Right kidney (tissue), 1 donor: ENCODE measurements at regions not wholly inside any gene's neighbourhood (a gene's known extent, or its start where the extent isn't known, plus 50 kb on each side); places are given as distances from the start of the nearest gene placed in this dataset.
"Not testable (repeated sequence)": the region's sequence is repeated elsewhere in the genome, so short reads cannot be mapped to it uniquely, and the experiment has no call there.

ENCODE experiments used
- DNase-seq: peaks from one replicate; pipeline ENCODE4 v3.0.0-alpha.2; 2016

DNA sequence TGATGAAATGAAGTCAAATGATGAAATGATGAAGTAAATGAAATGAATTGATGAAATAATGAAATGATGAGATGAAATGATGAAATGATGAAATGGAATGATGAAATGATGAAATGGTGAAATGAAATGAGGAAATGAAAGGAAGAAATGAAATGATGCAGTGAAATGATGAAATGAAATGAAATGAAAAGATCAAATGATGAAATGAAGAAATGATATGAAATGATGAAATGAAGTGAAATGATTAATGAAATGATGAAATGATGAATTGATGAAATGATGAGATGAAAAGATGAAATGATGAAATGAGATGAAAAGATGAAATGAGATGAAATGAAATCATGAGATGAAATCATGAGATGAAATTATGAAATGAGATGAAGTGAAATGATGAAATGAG, 139.2 kb upstream of the ERV3-1 start:
- DNase-seq: not testable (repeated sequence)

DNA sequence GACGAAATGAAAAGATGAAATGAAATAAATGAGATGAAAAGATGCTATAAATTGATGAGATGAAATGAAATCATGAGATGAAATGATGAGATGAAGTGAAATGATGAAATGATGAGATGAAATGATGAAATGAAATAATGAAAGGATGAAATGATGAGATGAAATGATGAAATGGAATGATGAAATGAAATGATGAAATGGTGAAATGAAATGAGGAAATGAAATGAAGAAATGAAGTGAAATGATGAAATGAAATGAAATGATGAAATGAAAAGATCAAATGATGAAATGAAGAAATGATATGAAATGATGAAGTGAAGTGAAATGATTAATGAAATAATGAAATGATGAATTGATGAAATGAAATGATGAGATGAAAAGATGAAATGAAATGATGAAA, 138.5 kb upstream of the ERV3-1 start:
- DNase-seq: not testable (repeated sequence)

DNA sequence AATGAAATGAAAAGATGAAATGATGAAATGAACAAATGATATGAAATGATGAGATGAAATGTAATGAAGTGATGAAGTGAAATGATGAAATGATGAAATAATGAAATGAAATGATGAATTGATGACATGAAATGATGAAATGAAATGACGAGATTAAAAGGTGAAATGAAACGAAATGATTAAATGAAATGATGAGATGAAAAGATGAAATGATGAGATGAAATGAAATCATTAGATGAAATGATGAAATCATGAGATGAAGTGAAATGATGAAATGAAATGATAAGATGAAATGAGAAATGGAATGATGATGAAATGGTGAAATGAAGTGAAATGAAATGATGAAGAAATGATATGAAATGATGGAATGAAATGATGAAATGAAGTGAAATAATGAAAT, 138.1 kb upstream of the ERV3-1 start:
- not testable (repeated sequence) for DNase-seq

DNA sequence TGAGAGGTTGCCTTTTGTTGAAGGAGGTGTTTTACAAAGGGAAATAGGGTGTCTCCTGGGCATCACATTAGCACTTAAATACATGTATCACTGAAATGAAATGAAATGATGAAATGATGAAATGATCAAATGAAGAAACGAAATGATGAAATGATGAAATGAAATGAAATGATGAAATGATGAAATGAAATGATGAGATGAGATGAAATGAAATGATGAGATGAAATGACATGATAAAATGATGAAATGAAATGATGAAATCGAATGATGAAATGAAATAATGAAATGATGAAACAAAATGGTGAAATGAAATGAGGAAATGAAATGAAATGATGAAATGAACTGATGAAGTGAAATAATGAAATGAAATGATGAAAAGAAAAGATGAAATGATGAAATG, 137.6 kb upstream of the ERV3-1 start:
- DNase-seq: not testable (repeated sequence)

DNA sequence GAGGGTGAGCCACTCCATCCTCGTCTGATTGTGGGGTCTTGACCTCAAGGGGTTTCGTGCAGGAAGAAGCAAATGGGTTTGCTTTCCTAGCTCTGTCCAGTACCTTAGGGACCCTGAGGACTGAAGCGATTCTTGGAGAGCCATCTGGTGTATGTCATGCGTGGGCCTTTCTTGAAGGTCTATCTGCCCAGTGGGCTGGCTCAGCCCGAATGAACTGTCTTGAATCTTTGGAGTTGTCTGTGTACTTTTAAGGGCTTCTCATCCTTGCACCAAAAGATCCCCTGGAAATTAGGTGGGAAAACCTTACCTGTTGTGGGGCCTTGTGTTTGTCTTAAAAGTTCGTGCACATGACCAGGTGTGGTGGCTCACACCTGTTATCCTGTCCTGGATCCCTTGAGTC, 135.4 kb upstream of the ERV3-1 start:
- not testable (repeated sequence) for DNase-seq

DNA sequence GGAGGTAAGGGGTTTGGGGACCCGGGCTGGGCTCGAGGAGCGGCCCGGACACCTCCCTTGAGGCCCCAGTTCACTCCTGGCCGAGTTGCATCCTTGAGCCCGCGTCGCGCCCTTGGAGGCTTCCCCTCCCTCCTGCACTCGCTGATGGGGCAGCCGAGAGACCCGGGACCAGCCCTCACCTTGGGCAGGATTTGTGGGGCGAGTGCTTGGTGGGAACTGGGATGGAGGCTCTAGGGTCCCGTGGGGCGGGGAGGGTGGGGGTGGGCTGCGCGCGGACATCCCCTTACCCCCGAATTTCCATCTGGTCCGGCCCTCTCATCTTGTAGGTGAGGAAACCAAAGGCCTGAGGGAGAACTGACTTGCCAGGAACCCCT, 134.9 kb upstream of the ERV3-1 start:
- not testable (repeated sequence) for DNase-seq

DNA sequence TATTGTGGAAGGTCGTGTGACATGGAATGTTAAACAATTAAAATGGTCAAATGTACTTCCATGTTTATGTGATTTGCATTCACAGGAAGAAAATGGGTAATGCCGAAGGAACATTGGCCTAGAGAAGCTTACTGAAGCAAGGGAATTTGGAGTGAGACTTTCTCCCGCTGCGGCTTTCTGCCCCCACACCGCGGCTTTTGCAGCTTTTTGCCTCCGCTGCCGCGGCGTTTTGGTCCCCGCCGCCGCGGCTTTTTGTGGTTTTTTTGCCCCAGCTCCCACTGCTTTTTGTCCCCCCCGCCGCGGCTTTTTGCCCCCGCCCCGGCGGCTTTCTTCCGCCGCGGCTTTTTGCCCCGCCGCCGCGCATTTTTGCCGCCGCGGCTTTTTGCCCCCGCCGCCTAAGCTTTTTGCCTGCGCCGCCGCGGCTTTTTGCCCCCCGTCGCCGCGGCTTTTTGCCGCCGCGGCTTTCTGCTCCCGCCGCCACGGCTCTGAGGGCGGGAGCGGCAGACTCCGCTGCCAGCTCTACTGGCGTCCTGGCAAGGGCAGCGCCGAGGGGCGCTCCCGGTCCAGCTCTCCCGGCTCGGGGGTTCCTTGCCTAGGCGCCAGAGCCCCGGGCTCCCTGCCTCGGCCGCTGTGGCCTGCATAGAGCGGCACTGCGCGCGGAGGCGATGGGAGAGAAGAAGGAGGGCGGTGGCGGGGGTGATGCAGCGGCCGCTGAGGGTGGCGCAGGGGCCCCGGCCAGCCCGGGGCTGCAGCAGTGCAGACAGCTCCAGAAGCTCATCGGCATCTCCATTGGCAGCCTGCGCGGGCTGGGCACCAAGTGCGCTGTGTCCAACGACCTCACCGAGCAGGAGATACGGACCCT, 134.3 kb upstream of the ERV3-1 start:
- not testable (repeated sequence) for DNase-seq

DNA sequence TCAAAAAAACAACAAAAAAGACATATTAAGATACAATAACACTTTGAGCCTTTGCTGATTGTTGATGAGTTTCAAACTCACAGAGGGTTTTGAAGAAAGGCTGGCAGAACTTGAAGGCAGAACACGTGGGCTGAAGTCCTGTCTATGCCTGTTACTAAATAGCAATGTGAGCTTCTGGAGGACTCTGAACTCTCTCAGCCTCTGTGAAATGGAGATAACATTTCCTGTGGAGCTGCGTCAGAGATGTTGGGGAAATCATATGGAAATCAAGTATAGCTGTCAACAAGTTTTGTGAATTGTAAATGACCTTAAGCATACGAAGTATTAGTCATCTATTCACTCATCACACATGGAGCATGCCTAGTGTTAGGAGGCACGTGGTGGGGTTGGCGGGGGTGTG, 130.4 kb upstream of the ERV3-1 start:
- DNase-seq: not testable (repeated sequence)

DNA sequence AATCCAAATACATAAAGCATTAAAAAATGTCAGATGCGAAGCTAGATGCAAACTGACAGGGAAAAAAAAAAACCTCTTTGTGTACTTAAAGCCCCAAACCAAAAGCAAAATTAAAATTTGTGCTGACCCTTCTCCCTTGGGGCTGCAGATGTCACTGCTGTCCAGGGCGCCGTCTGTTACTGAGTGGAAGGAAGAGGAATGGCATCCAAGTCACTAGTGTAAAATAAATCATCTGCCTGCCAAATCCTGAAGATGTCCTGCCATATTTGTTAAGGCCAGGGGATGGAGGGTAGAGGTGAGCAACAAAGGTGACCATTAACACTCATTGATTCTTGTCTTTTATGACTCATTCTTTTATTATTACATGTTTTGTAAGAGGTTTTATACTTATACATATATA, 126.6 kb upstream of the ERV3-1 start:
- not testable (repeated sequence) for DNase-seq

DNA sequence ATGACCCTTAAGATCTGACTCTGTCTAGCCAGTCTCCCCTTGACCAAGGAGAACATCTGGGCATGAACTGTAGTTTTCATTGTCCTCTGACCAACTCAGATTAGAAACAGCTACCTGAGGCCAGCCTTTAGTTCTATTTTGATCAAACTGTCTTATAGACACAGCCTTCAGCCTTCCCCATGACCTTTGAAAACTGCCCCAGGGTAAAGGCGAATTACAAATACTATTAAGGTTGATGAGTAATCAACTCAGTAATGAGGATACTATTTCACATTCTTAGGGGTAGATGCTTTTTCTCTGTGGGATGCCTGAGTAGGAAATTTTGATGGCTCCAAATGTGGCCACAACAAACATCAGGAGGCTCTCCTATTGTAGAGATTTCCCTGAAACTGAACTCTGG, 125.8 kb upstream of the ERV3-1 start:
- DNase-seq: not testable (repeated sequence)

DNA sequence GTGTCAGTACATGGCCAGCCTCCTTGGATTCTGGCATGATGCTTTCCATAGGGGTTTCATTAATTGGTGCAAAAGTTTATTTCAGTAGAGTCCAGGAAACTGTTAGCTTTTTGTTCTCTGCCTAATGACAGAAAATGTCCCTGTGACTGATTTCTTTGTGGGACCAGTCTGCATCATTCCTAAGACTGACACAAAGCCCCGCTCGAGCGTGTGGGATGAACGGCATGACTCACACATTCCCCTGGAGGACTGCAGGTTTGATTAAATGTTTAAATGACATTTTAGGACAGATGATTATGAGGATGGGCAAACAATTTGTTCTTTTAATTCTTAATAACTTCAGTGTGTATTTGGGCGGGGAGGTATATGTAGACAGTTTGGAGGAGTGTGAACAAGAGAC, 120.9 kb upstream of the ERV3-1 start:
- not testable (repeated sequence) for DNase-seq

DNA sequence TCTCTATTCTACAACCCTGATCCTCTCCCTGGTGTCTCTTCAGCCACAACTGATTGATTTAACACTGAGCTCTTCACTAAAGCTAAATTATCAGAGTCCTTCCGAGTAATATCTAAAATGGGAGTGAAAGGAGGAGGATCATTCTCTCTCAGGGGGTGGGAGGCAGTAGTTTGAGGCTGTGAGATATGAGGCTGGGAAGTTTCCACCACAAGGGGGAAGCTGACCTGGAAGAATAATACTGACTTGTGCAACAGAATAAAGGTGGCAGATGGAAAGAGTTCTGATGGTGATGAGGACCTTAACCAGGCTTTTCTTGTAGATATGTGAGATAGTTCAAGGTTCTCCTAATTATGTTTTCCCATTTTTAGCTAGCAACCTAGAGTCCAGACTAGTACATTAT, 118.1 kb upstream of the ERV3-1 start:
- not testable (repeated sequence) for DNase-seq

DNA sequence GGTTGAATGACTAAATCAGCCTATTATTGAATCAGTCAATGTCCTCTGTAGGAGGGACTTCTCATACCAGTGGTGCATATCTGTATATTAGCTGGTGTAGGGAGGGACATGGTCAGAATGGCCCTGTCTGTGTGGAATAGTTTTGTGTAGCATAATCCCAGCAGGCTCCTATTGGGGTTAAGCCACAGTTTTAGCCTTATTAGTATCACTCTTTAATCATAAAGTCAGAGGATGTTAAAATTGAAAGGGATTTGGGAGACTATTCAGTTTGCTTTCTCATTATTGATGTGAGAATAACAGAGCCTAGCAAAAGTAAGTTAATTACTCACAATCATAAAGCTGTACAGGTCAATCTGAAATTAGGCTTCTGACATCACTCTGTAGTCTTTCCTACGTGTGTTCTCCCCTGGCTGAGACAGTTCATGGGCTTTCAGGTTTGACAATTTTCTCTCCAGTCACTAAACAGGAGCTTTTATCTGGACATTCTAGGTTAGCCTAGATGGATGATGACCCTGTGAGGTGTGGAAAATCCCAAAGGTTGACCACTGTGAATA, 99.2 kb upstream of the ERV3-1 start:
- not testable (repeated sequence) for DNase-seq

DNA sequence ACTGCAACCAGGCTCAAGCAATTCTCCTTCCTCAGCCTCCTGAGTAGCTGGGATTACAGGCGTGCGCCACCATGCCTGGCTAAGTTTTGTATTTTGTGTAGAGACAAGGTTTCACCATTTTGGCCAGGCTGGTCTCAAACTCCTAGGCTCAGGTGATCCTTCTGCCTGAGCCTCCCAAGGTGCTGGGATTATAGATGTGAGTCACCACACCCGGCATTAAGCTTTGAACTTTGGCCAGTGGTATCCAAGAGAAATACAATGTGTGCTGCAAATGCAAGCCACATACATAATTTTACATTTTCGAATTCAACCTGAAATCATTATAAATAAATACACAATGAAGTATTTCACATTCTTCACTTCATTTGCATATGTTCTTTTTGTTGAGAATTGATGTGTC, 94.0 kb upstream of the ERV3-1 start:
- not testable (repeated sequence) for DNase-seq

DNA sequence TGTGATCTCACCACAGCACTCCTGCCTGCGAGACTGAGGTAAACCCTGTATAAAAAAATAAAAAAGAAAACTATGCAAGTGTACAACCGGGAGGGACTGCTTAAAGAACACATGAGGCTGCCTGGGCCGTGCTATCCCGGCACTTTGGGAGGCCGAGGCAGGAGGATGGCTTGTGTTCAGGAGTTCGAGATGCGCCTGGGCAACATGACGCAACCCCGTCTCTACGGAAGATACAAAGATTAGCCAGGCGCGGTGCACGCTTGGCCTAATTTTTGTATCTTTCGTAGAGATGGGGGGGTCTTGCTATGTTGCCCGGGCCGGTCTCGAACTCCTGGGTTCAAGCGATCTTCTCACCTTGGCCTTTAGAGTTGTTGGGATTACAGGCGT, 75.2 kb upstream of the ERV3-1 start:
- not testable (repeated sequence) for DNase-seq

DNA sequence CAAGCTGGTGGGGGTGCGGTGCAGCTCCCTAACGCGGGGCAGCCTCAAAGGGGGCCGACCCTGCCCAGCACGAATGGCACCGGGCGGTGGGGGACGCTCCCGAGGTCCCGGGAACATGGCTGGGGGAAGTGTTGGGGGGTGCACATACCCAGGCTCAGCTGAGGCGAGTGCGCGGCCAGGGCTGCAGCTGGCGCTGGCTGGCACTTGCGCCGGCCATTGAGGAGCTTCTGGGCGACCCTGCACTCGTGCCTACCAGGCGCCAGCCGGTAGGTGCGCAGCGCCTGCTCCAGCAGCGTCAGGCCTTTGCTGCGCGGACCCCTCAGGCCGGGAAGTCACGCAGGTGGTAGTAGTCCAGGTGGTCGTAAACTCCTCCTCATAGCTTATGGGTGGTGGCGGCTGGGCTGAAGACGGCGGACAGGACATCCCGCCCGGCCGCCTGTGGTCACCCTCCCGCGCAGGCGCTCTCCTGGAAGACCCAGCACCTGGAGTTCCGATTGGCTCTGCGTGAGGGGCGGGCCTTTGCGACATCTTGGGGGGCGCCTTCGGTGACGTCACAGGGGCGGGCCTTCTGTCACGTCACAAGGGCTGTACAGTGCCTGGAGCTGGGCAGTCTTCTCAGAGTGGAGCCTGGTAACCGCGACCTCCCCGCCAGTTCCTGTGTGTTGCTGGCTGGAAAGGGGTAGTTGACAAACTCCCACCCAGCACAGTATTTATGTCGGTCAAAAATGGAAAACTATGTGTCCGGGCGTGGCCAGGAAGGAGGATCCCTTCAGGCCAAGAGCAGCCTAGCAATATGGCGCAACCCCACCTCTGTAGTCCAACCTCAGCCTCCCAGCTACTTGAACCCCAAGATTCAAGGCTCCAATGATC, 74.5 kb upstream of the ERV3-1 start:
- peak; percentile 87 for DNase-seq

DNA sequence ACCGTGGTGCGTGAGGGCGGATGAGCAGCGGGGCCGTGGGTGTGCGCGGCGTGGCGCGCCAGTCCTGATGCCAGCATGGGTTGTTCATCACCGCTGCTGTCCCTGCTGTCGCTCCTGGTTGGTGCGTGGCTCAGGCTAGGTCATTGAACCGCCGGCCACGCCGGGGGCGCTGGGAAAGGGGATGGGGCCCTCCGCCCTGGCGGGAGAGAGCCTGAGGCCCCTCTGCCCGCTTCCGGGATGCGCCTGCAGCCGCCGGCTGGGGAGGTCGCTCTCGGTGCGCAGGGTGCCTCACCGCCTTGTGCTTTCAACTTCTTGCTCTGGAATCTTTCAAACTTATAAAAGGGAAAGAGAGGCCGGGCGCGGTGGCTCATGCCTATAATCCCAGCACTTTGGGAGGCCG, 68.5 kb upstream of the ERV3-1 start:
- DNase-seq: not testable (repeated sequence)

DNA sequence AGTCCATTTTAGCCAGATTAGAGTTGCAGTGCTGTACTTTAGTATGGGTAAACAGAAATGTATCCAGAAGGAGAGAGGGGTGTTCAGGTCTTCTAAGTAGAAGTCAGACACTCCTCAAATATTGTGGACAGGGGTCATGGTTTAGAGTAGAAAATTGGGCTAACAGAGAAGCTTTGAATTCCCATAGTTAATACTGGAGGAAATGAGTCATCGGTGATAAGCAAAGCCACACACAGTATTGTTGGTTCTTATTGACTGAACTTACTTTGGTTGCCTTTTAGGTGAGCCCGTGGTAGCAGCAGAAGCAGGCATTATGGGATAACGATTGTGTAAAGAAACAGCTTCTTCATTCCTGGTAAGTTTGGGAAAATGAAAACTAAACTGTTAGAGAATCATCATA, 66.7 kb upstream of the ERV3-1 start:
- DNase-seq: not testable (repeated sequence)

DNA sequence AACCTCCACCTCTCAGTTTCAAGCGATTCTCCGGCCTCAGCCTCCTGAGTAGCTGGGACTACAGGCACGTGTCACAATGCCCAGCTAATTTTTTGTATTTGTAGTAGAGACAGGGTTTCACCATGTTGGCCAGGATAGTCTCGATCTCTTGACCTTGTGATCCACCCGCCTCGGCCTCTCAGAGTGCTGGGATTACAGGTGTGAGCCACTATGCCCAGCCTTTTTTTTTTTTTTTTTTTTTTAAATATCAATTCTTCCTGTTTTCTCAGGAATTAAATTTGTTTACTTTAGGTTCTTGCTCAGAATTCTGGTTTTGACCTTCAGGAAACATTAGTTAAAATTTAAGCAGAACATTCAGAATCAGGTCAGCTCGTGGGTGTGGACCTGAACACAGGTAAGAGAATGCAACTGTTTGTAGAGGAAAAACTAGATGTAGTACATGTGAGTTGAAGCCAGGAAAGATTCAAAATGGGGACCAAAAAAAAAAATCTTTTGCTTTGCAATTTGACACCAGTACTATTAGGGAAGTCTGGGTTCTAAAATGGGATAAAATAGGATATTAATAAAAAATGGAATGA, 65.5 kb upstream of the ERV3-1 start:
- DNase-seq: not testable (repeated sequence)

DNA sequence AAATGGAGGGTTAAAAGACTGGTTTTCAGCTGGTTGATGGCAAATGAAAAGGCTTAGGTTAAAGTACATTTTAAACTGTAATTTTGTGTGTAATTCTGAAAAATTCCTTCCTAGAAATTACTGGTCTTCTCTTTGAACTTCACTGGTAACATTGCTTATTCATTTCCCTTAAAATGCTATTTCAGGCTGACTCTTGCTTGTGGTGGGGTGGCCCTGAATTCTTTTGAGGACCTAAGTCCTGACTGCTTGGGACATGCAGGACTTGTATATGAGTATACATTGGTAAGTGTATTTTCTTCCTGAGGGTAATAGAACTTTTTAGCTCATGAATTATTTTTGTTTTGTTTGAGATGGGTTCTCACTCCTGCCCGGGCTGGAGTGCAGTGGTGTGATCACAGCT, 63.0 kb upstream of the ERV3-1 start:
- not testable (repeated sequence) for DNase-seq

DNA sequence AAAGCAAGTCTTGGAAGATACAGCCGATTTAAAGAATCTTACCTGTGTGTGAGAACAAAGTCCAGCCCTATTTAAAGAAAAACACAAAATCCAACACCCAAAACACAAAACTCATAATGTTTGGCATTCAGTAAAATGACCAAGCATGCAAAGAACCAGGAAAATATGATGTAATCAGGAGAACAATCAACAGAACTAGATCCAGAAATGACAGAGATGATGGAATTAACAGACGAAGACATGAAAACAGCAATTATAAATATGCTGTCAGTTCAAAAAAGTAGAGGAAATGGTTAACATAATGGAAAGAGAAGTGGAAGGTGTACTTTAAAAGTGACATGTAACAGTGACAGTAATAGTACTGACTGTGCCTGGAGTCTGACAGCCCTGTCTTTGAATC, 56.1 kb upstream of the ERV3-1 start:
- not testable (repeated sequence) for DNase-seq

DNA sequence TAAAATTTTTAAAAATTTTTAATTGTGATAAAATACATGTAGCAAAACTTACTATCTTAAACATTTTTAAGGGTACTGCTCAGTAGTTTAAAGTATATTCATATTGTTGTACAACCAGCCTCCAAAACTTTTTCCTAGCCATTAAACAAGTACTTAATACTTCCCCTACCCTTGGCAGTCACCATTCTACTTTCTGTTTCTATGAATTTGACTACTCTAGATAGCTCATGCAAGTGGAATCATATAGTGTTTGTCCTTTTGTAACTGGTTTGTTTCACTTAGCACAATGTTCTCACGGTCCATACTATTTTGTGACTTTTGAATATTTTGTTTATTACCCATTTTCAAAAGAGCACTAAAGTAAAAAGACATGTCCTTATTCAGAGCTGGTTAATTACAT, 52.8 kb upstream of the ERV3-1 start:
- not testable (repeated sequence) for DNase-seq
